ENCODE measurements at regions not wholly inside any gene's neighbourhood (a gene's known extent, or its start where the extent isn't known, plus 50 kb on each side); places are given as distances from the start of the nearest gene placed in this dataset.
"Not testable (repeated sequence)": the region's sequence is repeated elsewhere in the genome, so short reads cannot be mapped to it uniquely, and the experiment has no call there.

DNA sequence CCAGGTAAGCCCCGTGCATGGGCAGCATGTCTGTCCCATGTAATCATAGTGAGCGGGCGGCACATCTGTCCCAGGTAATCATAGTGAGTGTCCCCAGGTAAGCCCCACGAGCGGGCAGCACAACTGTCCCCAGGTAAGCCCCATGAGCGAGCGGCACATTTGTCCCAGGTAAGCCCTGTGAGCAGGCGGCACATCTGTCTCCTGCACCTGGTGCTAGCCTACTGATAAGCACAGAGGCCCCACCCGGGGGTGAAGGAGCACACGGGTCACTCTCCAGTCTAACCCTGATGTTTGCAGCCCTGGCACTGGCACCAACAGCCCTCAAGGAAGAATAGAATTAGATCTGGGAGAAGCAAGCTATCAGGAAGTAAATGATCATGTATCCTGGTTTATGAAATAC, 99.2 kb downstream of the ATP6V0E2 start:
- TF ChIP-seq, protein P1, sequence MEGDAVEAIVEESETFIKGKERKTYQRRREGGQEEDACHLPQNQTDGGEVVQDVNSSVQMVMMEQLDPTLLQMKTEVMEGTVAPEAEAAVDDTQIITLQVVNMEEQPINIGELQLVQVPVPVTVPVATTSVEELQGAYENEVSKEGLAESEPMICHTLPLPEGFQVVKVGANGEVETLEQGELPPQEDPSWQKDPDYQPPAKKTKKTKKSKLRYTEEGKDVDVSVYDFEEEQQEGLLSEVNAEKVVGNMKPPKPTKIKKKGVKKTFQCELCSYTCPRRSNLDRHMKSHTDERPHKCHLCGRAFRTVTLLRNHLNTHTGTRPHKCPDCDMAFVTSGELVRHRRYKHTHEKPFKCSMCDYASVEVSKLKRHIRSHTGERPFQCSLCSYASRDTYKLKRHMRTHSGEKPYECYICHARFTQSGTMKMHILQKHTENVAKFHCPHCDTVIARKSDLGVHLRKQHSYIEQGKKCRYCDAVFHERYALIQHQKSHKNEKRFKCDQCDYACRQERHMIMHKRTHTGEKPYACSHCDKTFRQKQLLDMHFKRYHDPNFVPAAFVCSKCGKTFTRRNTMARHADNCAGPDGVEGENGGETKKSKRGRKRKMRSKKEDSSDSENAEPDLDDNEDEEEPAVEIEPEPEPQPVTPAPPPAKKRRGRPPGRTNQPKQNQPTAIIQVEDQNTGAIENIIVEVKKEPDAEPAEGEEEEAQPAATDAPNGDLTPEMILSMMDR (conservative IDR thresholded peaks at IDR 0.05) = not testable (repeated sequence)
- TF ChIP-seq EZH2 (IDR thresholded peaks at IDR 0.05; ENCODE audit: low read depth) = not testable (repeated sequence)
